SK-N-SH treated with all-trans-retinoic acid at 6 μM for 48 hours (cell line): ENCODE measurements at regions not wholly inside any gene's neighbourhood (a gene's known extent, or its start where the extent isn't known, plus 50 kb on each side); places are given as distances from the start of the nearest gene placed in this dataset.
A peak's percentile ranks its signal among the peaks of the same experiment; 100 is the strongest.

Experiments
- ATAC-seq: fragments of 200-7000 bp; cut with Tn5 transposase; 3 replicates; pipeline ENCODE4 v1.9.1; 2020; ENCODE audit warnings: mild to moderate bottlenecking, moderate library complexity
- ARNTL ChIP-seq: fragments of 450-650 bp; formaldehyde crosslinking; IDR thresholded peaks from 2 replicates; pipeline ENCODE4 v1.5.0; 2020; ENCODE audit warnings: low read depth, mild to moderate bottlenecking, moderate library complexity, borderline replicate concordance
- BACH2 ChIP-seq: fragments of 250-450 bp; sonication (Bioruptor Pico); IDR thresholded peaks from 2 replicates; pipeline ENCODE4 v1.9.0; 2021; ENCODE audit warnings: mild to moderate bottlenecking, borderline replicate concordance
- CREB5 ChIP-seq: fragments of 250-450 bp; sonication (Bioruptor Pico); IDR thresholded peaks from 2 replicates; pipeline ENCODE4 v1.5.1; 2020; ENCODE audit warnings: low read depth, mild to moderate bottlenecking, moderate library complexity
- CSDC2 ChIP-seq: fragments of 250-450 bp; sonication (Bioruptor Pico); IDR thresholded peaks from 2 replicates; pipeline ENCODE4 v1.5.0; 2020; ENCODE audit warnings: mild to moderate bottlenecking, moderate library complexity
- ESRRG ChIP-seq: fragments of 250-450 bp; sonication (Bioruptor Pico); IDR thresholded peaks from 2 replicates; pipeline ENCODE4 v1.6.1; 2021; ENCODE audit warnings: mild to moderate bottlenecking
- OSR1 ChIP-seq: fragments of 250-450 bp; sonication (Bioruptor Pico); IDR thresholded peaks from 2 replicates; pipeline ENCODE4 v1.8.0; 2022; ENCODE audit warnings: moderate library complexity, mild to moderate bottlenecking, inconsistent platforms
- PPARA ChIP-seq: fragments of 250-450 bp; sonication (Bioruptor Pico); IDR thresholded peaks from 2 replicates; pipeline ENCODE4 v1.5.0; 2020; ENCODE audit warnings: mild to moderate bottlenecking, borderline replicate concordance
- RARB ChIP-seq: fragments of 250-450 bp; sonication (Bioruptor Pico); IDR thresholded peaks from 2 replicates; pipeline ENCODE4 v1.8.0; 2021; ENCODE audit warnings: mild to moderate bottlenecking, moderate library complexity
- SNAI2 ChIP-seq: fragments of 250-450 bp; sonication (Bioruptor Pico); IDR thresholded peaks from 2 replicates; pipeline ENCODE4 v1.5.0; 2020; ENCODE audit warnings: mild to moderate bottlenecking, moderate library complexity
- TCF4 ChIP-seq: fragments of 250-450 bp; sonication (Bioruptor Pico); IDR thresholded peaks from 2 replicates; pipeline ENCODE4 v1.8.0; 2021; ENCODE audit warnings: mild to moderate bottlenecking, moderate library complexity, borderline replicate concordance
- TOX ChIP-seq: fragments of 250-450 bp; sonication (Bioruptor Pico); IDR thresholded peaks from 2 replicates; pipeline ENCODE4 v1.8.0; 2021; ENCODE audit warnings: mild to moderate bottlenecking, moderate library complexity, borderline replicate concordance
- ZC3H10 ChIP-seq: fragments of 250-450 bp; sonication (Bioruptor Pico); IDR thresholded peaks from 2 replicates; pipeline ENCODE4 v1.5.1; 2021; ENCODE audit warnings: mild to moderate bottlenecking, moderate library complexity
- ZFP3 ChIP-seq: fragments of 250-450 bp; sonication (Bioruptor Pico); IDR thresholded peaks from 2 replicates; pipeline ENCODE4 v1.5.0; 2020; ENCODE audit warnings: mild to moderate bottlenecking, moderate library complexity
- ZFP30 ChIP-seq: fragments of 450-650 bp; formaldehyde crosslinking; IDR thresholded peaks from 2 replicates; pipeline ENCODE4 v1.5.0; 2022; ENCODE audit warnings: mild to moderate bottlenecking, moderate library complexity
- ZNF565 ChIP-seq: fragments of 450-650 bp; formaldehyde crosslinking; conservative IDR thresholded peaks from 2 replicates; pipeline ENCODE4 v1.5.0; 2020; ENCODE audit warnings: low read depth, mild to moderate bottlenecking, moderate library complexity
- ZNF70 ChIP-seq: fragments of 450-650 bp; formaldehyde crosslinking; IDR thresholded peaks from 2 replicates; pipeline ENCODE4 v1.5.0; 2020; ENCODE audit warnings: mild to moderate bottlenecking, moderate library complexity
- ZNF8 ChIP-seq: fragments of 450-650 bp; formaldehyde crosslinking; IDR thresholded peaks from 2 replicates; pipeline ENCODE4 v1.5.0; 2020; ENCODE audit warnings: mild to moderate bottlenecking, moderate library complexity
- TF ChIP-seq, protein P1 (sequence below): fragments of 250-450 bp; sonication (Bioruptor Pico); IDR thresholded peaks from 2 replicates; pipeline ENCODE4 v1.8.0; 2020; ENCODE audit warnings: mild to moderate bottlenecking, moderate library complexity, borderline replicate concordance
- TF ChIP-seq, protein P2 (sequence below): fragments of 250-450 bp; sonication (Bioruptor Pico); IDR thresholded peaks from 2 replicates; pipeline ENCODE4 v1.5.0; 2020; ENCODE audit warnings: mild to moderate bottlenecking, moderate library complexity

DNA sequence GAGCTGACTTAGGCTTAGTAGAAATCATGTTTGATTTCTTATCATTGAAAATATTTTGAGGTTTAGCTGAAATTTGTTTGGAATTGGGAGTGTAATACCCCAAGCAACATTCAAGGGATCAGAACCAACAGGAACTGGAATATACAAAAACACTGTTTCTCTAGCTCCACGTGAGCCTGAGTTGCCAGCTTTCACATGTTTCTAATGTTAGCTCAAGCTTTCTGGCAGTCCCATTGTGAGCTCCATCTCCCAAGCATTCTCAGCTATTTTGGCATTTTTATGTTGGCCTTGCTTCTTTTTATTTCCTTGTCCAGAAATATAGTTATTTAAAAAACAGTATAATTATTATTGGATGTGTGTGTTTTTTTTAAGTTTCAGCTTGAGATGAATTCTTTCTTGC lies 427.1 kb upstream of the DPH6 start (continued):
- TF ChIP-seq ESRRG (CRISPR knock-in tag) (no peak), OSR1 (CRISPR knock-in tag) (no peak), RARB (CRISPR knock-in tag) (no peak), ZNF70 (CRISPR knock-in tag) (no peak), ZNF565 (CRISPR knock-in tag) (no peak)

GRCh38 chr15:35974052-35974451 lies 428.1 kb upstream of the DPH6 start:
- no peak for ATAC-seq
- TF ChIP-seq TCF4 (CRISPR knock-in tag) (no peak), PPARA (CRISPR knock-in tag) (no peak), TOX (CRISPR knock-in tag) (no peak), CREB5 (no peak), RARB (CRISPR knock-in tag) (no peak), ZNF565 (CRISPR knock-in tag) (no peak)
- TF ChIP-seq, protein P1, sequence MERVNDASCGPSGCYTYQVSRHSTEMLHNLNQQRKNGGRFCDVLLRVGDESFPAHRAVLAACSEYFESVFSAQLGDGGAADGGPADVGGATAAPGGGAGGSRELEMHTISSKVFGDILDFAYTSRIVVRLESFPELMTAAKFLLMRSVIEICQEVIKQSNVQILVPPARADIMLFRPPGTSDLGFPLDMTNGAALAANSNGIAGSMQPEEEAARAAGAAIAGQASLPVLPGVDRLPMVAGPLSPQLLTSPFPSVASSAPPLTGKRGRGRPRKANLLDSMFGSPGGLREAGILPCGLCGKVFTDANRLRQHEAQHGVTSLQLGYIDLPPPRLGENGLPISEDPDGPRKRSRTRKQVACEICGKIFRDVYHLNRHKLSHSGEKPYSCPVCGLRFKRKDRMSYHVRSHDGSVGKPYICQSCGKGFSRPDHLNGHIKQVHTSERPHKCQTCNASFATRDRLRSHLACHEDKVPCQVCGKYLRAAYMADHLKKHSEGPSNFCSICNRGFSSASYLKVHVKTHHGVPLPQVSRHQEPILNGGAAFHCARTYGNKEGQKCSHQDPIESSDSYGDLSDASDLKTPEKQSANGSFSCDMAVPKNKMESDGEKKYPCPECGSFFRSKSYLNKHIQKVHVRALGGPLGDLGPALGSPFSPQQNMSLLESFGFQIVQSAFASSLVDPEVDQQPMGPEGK: no peak

GRCh38 chr15:35975941-35976340 lies 430.0 kb upstream of the DPH6 start:
- no peak for ATAC-seq
- no peak for TF ChIP-seq CREB5
- no peak for TF ChIP-seq PPARA (CRISPR knock-in tag)
- no peak for TF ChIP-seq ZNF565 (CRISPR knock-in tag)
- no peak for TF ChIP-seq TCF4 (CRISPR knock-in tag)
- no peak for TF ChIP-seq TOX (CRISPR knock-in tag)
- TF ChIP-seq ZFP3 (CRISPR knock-in tag): no peak
- TF ChIP-seq SNAI2 (CRISPR knock-in tag): no peak
- TF ChIP-seq BACH2 (CRISPR knock-in tag): no peak
- TF ChIP-seq, protein P1: no peak
- no peak for TF ChIP-seq ZNF8 (CRISPR knock-in tag)
- no peak for TF ChIP-seq RARB (CRISPR knock-in tag)
- TF ChIP-seq ZFP30 (CRISPR knock-in tag): no peak
- no peak for TF ChIP-seq CSDC2 (CRISPR knock-in tag)
- no peak for TF ChIP-seq ARNTL (CRISPR knock-in tag)
- TF ChIP-seq, all 23 proteins: peak for 0

DNA sequence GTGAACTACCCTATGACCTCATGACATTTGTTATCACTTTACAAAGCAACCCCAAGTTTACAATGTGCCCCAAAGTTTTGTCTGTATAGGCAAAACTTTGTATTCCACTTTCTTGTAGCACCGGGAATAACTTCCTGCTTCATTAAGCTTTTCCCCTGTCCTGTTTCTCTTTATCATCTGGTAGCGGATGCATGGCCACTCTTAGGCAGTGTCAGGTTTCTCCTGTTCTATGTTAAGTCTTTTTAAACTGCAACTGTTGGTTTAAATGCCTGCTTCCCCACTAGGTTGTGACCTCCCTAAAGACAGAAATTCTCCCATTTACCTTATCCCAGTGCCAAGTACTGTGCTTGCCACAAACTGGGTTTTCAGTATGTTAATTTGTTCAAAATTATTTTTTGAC lies 433.6 kb upstream of the DPH6 start:
- ATAC-seq: peak; percentile 75
- no peak for TF ChIP-seq ZNF8 (CRISPR knock-in tag)
- TF ChIP-seq ZC3H10: no peak
- TF ChIP-seq, protein P2, sequence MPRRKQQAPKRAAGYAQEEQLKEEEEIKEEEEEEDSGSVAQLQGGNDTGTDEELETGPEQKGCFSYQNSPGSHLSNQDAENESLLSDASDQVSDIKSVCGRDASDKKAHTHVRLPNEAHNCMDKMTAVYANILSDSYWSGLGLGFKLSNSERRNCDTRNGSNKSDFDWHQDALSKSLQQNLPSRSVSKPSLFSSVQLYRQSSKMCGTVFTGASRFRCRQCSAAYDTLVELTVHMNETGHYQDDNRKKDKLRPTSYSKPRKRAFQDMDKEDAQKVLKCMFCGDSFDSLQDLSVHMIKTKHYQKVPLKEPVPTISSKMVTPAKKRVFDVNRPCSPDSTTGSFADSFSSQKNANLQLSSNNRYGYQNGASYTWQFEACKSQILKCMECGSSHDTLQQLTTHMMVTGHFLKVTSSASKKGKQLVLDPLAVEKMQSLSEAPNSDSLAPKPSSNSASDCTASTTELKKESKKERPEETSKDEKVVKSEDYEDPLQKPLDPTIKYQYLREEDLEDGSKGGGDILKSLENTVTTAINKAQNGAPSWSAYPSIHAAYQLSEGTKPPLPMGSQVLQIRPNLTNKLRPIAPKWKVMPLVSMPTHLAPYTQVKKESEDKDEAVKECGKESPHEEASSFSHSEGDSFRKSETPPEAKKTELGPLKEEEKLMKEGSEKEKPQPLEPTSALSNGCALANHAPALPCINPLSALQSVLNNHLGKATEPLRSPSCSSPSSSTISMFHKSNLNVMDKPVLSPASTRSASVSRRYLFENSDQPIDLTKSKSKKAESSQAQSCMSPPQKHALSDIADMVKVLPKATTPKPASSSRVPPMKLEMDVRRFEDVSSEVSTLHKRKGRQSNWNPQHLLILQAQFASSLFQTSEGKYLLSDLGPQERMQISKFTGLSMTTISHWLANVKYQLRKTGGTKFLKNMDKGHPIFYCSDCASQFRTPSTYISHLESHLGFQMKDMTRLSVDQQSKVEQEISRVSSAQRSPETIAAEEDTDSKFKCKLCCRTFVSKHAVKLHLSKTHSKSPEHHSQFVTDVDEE (CRISPR knock-in tag): no peak
- TF ChIP-seq CSDC2 (CRISPR knock-in tag): no peak
- TF ChIP-seq, protein P1: no peak
- TF ChIP-seq SNAI2 (CRISPR knock-in tag): no peak
- TF ChIP-seq PPARA (CRISPR knock-in tag): no peak
- TF ChIP-seq, all 23 proteins: peak for 0
